ENCODE measurements at regions not wholly inside any gene's neighbourhood (a gene's known extent, or its start where the extent isn't known, plus 50 kb on each side); places are given as distances from the start of the nearest gene placed in this dataset.
A peak's percentile ranks its signal among the peaks of the same experiment; 100 is the strongest.
"Not testable (repeated sequence)": the region's sequence is repeated elsewhere in the genome, so short reads cannot be mapped to it uniquely, and the experiment has no call there.

DNA sequence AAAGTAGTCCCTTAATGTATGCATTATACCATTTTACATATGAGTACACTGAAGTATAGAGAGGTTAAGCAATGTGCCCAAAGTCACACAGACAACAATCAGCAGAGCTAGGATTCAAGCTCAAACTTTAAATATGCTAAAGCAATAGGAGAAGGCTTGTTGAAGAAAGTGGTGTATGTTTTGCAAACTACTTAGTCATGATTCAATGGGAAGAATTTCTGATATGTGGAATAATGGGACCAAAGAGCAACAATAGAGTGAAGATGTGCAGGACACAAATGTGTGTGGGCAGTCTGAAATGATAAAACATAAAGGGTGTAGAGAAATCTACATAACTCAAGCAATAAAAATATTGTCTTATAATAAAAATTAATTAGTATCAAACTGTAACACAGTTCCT, 109.0 kb upstream of the ARSJ start:
- no peak for DNase-seq

DNA sequence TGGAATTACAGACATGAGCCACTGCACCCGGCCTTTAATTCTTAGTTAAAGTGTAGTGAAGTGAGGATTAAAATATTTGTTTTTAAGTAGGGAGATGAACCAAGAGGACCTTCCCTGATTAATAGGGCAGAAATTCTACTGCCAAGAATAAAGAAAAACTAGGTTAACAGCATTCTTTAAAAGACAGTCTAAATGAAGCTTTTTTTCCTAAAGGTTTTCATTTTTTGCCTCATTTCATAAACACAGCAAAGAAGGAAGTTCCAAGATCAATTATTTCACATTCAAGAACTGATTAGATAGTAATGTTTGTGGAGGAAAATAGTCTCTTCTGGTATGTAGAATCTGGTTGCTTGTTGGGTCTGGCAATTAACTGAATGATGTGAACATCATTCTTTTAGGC, 112.1 kb upstream of the ARSJ start:
- no peak for DNase-seq

DNA sequence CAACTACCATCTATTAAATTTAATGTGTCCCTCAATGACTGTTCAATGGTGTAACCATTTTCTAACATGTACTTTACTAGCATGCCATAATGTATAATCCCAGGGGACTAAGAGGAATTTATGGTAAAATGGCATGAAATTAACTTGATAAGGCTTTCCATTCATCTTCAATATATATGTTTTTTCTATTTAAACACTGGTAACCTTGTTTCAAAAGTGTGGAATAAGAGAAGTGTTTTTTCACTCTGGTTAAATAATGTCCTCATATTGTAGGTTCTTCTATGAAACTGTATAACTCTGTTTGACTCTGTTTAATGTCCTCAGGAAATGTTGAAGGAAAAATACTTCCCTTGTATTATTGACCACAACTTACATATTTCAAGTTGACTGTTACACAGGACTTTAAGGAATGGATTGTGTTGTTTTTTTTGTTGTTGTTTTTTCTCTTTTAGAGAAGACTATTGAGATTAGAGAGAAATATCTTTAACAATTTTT, 113.8 kb upstream of the ARSJ start:
- DNase-seq: no peak

DNA sequence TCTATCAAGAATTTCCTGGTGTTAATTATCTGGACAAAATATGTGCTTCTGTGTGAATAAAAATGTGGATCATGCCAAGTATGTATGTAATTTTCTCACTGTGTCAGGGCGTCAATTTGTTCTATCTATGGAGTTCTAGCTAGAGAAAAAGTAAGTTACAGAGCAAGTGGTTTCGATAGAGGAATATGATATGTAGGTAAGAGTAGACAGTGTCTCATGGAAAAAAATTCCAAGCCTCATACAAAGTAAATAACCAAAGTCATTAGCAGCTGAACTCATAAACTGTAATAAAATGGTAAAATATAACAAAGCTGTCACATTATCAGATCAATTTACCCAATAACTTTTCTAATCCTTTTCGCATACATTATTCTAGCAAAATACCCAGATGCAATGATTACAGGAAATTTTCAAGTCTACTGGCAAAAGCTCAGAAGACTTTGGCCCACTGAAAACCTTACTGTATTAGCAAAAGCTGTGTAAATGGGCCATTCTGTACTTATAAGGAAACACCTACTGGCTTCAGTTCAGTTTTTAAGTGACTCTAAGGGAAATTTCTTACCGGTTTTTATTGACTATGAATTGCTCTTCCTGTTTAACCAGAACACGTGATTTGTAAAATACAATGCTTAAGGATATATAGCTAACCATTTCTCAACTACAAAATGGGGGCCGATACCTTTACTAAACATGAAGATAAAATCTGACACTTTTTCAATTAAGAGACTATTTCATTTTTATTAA, 121.0 kb upstream of the ARSJ start:
- DNase-seq: no peak

DNA sequence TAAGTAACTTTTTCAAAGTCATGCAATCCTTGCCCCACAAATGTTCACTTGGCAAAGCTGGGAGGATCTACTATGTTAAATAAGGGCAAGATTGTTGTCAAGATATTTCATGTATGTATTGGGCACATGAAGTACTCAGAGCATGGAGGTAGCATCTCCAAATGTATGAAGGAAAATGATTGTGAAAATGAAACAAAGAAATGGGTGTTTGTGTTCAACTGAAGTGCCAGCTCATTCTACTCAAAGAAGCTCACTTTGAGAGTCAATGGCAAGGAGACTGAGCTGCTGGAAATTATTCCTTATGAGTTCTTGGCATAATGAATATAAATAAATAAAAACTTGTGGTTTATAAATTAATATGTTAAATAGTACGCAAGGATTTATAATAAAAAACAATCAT, 124.5 kb upstream of the ARSJ start:
- no peak for DNase-seq

DNA sequence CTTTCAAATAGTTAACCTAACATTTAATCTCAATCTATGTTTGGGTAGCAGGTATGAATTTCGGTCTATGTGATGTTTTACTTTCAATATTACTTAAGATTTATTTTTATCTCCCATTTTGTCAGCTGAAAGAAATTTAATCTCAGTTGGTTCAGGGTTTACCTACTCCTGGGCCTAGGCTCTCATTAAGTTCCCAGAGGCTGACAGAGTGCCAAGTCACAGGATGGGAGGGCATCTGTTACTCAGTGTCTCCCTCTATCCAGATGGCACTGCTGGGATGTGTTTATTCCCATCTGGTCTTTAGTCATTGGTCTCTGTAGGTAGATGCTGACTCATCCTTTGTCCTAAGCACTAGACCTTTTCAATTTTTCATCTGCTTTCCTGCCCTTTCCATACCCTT, 129.4 kb upstream of the ARSJ start:
- DNase-seq: no peak

DNA sequence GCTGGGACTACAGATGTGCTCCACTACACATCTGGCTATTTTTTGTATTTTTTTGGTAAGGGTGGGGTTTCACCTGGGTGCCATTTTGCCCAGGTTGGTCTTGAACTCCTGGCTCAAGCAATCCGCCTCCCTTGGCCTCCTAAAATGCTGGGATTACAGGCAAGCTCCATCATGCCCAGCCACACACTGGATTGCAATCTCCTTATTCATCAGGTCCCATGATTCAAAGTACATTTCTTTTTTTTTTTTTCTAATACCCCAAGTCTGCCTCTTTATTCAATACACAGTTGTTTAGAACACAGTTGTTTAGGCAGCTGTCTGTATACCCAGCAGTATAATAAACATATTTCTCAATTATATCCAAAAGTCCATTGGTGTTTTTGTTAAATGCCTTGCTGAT, 130.3 kb upstream of the ARSJ start:
- no peak for DNase-seq

DNA sequence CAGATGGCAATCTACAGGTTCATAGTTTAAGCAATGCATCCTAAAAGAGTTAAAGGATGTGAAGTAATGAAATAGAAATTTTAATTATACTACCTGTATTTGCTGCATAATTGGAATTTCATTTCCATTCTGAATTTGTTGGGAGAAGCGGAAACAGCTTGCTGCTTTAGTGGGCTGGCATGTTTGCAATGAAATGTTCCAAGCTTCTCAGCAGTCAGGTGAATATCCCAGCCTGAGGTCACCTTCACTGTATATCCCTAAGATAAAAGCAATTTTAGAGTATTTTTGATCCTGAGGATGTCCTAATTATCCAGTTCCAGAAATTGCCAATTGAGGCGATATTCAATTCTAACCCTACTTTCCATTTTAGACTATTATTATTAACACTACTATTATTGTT, 136.1 kb upstream of the ARSJ start:
- no peak for DNase-seq

DNA sequence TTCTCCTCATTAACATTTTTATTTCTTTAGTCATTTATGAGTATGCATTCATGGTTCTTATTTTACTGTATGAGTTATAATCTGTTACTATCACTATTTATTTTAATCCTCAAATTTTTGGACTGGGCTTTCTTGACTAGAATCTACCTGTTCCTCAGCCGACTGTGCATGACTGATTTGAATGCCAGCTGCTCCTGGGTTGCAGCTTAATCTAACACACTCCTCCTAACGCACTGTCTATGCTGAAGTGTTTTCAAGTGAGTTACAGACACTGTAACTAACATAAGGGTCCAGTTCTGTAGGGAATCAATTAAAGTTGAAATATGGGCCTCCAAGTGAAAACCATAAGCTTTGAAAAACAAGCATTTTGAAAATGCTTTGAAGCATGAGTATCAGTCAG, 137.4 kb upstream of the ARSJ start:
- DNase-seq: no peak

DNA sequence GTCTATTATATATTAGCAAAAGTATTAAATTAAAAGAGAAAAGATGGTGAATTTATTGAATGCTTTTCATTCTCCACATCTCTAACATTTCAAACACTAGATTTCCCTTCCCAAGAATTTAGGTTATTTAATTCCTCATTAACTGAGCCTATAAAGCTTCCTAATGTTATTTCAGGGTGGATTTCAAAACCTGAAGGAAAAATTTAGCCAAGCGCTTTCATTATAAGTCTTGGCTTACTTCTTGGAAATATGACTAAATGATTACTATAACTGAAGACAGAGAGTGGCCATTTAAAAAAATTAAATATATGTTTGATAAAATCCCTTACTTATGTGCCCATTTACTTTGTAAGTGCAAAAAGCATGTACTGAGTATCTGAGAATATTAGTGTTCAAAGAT, 141.8 kb upstream of the ARSJ start:
- DNase-seq: no peak

DNA sequence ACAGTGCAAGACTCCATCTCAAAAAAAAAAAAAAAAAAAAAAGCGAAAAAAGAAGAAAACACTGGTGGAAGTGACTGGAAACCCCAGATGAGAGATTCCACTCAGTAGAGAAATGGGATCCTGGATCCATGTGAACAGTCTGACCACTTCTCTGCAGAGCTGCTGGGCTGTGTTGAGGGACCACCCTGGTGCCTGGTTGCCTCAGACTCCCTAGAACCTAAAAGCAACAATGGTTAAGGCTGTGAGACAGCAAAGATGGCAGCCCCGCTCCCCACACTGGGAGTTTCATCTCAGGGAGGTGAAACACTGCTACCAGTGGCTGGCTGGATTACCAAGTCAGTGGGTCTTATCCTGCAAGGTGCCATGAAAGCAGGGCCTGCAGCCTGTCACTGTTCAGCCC, 152.8 kb upstream of the ARSJ start:
- no peak for DNase-seq

DNA sequence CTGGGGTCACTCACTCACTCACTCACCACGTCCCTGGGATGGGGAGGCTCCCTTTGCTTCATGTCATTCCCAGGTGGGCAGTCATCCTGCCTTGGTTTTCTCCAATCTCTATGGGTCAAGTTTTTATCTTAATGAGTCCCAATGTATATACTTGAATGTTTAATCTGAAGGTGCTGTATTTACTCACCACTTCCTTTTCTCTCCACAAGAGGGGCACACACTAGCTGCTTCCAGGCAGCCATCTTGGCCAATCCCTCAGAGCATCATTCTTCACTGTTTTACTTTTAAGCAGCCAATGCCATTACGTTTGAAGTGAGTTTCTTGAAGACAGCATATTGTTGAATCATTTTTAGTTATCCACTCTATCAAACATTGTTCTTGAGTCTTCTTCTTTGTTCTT, 153.4 kb upstream of the ARSJ start:
- no peak for DNase-seq

DNA sequence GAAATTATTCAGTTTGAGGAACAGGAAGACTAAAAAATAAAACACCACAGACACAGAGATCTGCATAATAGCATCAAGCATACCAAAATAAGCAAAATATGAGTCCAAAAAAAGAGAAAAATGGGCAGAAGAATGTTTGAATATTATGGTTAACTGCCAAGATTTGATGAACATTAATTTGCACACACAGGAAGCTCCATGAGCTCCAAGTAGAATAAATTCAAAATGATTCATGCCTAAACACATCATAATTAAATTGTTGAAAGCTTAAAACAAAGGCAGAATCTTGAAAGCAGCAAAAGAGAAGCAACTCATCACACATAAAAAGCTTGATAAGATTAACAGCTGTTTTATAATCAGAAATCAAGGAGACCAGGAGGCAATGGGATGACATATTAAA, 156.6 kb upstream of the ARSJ start:
- DNase-seq: no peak

DNA sequence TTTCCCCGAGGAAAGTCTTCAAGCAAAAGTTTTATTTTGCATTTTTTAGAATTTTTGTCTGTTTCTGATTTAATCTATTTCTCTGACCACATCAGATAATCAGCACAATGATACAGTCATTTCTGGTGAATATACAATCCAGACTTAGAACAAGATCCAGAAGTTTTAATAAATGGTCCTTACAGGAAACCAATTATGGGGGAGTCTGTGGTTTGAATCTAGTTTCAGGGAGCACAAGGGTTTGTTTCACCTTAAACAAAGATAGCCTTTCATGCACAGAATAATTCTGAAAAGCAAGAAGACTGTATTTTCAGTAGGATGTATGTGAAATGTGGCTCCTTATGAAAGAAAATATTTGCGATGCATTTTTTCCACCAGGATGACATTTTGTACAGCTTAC, 158.5 kb upstream of the ARSJ start:
- no peak for DNase-seq

DNA sequence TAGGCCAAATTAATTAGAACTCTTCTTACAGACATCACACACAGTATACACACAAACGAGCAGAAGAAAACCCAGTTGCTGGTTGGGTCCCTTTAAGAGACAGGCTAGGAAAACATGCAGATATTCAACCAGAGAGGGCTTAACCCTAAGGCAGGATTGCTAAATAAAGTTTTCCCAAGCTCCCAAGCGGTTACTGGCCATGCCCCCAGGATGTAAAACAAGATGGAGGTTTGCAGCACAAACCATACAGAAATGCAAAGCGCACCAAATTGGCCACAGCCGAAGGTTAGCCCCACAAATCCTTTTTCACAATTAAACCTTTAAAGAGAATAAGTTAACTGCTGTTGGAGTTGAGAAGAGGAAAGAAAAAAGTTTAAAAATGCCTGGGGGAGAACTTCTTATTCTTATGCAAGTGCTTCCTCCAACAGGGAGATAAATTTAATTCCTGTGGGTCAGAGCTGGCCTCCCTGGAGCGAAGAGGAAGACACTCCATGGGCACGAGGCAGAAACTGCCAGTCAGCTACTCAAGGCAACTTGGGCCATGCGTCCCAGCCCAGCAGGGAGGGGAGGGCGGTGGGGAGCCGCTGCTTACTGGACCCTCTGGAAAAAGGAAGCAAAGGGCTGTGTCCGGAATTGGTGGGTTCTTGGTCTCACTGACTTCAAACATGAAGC, 167.6 kb upstream of the ARSJ start:
- peak; percentile 5 to 41 (median 38) for DNase-seq

DNA sequence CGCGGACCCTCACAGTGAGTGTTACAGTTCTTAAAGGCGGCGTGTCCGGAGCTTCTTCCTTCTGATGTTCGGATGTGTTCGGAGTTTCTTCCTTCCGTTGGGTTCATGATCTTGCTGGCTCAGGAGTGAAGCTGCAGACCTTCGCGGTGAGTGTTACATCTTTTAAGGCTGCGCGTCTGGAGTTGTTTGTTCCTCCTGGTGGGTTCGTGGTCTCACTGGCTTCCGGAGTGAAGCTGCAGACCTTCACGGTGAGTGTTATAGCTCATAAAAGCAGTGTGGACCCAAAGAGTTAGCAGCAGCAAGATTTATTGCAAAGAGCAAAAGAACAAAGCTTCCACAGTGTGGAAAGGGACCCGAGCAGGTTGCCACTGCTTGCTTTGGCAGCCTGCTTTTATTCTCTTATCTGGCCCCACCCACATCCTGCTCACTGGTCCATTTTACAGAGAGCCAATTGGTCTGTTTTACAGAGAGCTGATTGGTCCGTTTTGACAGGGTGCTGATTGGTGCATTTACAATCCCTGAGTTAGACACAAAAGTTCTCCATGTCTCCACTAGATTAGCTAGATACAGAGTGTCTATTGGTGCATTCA, 168.3 kb upstream of the ARSJ start:
- peak in 1 of 4 experiments; percentile 2 for DNase-seq

DNA sequence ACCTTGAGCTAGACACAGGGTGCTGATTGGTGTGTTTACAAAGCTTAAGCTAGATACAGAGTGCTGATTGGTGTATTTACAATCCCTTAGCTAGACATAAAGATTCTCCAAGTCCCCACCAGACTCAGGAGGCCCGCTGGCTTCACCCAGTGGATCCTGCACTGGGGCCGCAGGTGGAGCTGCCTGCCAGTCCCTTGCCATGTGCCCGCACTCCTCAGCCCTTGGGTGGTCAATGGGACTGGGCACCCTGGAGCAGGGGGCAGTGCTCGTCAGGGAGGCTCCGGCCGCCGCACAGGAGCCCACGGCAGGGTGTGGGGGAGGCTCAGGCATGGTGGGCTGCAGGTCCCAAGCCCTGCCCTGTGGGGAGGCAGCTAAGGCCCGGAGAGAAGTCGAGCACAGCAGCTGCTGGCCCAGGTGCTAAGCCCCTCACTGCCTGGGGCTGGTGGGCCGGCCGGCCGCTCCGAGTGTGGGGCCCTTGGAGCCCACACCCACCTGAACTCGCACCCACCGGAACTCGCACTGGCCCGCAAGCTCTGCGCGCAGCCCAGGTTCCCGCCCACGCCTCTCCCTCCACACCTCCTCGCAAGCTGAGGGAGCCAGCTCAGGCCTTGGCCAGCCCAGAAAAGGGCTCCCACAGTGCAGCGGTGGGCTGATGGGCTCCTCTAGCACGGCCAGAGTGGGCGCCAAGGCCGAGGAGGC, 169.1 kb upstream of the ARSJ start:
- DNase-seq: not testable (repeated sequence)

DNA sequence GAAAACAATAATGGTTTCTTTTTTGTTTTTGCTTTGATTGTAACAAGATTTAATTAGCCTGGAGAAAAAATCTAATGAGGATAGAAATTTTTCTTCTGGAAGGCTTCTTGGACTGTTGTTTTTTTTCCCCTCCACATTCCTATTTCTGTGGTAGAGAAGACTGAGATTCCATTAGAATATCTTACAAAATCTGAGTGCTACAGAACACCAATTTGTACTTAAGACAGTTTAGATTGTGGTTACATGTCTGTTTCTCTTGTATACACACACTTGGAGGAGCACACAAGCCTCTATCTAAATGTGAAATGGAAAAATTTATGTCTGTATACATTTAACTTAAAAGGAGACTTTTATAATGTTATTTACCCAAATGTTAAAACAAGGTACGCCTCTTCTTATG, 176.9 kb upstream of the ARSJ start:
- DNase-seq: no peak

DNA sequence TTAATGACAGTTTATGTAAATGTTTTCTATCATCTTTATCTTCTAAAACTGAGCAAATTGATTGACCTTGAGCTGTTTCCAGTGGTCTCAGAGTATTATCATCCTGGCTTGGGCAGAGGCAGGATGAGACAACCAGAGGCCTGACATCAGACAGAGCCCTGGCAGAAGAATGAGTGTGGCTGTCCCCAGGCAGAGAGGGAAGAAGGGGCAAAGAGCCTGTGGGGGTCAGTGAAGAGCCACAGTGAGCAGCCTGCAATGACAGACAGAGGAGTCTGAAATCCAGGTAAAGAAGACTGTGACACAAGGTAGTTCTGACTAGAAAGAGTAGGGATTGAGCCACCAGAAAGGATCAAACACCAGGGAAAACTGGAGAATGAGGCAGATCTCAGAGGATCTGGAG, 182.4 kb upstream of the ARSJ start:
- DNase-seq: no peak

DNA sequence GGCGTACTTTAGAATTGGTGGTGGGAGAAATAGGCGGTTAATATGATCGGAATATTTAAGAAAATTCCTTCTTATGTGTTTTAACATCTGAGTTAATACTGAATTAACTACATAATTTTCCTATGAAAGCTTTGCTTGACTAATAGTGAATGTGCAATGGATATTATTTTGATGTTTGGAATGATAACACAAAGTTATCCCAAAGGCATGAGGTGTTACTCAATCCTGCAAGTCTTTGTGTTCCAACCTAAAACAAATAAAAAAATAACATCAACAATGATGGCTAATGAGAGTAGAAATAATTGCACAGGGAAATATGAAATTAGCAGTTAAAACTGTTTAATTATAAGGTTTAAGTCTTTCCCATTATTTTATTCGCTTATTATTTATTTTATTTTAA, 183.6 kb upstream of the ARSJ start:
- no peak for DNase-seq

DNA sequence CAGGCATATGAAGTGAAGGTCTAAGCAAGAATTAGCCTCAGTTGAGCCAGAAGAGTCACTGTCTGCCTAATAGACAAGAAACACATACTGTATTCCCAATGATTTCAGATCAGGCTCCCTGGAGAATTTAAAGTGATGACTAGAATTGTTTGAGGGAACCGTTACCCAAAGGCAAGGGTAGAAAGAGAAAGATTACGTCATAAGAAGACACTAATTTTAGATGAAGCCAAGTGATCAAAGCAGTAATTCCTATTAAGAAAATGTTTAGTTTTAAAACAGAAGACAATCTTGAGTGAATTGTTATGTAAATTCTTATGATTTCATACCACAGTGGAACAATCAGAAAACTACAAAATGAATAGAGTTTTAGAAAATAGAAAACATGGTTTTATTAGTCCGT, 194.5 kb upstream of the ARSJ start:
- DNase-seq: no peak

DNA sequence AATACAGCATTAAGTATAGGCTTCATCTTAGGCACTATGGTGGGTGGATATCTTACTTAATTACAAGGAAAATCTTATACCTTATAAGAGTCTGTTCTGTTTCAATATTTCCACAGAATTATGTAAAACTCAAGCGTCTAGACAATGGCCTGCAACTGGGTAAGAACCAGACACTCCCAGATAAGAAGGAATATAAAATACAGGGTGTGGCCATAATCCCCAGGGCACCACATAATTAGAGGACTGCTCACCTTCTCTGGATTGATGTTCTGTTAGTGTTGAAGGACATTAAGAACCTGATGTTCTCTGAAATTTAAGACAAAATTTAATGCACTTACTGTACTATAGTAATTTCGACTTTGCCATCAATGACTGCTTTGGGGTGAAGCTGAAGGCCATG, 198.2 kb upstream of the ARSJ start:
- DNase-seq: no peak

DNA sequence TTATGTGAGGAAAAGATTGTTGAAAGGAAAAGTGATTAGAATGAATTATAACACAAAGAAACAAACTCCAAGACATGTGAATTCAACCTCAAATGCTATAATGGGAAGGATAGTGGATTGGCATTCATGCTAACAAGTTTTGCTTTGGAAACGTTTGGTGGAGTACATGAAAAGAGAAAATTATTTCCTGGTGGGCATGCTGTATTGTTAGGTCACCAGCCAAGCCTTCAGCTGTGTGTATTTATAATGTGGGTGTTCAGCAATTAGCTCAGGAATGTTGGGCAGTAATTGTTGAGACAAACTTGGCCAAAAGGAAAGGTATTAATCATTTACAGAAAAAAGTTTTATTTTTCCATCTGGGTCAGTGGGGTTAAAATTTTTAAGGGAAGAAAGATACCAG, 198.9 kb upstream of the ARSJ start:
- DNase-seq: no peak

DNA sequence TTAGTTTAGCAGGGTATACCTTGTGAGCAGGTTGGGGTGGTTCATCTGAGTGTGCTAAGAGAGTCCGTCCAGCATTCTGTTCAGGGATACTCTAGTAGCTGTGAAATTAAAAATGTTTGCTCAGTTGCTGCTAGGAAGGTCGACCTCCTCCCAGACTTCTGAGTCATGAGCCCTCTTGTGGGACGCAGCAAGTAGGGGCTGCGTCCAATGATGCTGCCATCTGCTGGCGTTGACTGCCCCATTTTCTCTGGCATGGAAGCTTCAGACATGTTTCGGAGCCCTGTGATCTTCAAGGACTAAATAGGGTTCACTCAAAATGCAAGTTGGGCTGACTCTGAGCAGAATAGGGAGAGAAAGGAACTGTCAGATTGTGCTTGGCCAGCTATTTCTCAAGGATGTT, 201.0 kb upstream of the ARSJ start:
- peak; percentile 3 to 27 (median 18) for DNase-seq

All from suppressor macrophage (primary cell).